ENCODE measurements at regions not wholly inside any gene's neighbourhood (a gene's known extent, or its start where the extent isn't known, plus 50 kb on each side); places are given as distances from the start of the nearest gene placed in this dataset.

DNA sequence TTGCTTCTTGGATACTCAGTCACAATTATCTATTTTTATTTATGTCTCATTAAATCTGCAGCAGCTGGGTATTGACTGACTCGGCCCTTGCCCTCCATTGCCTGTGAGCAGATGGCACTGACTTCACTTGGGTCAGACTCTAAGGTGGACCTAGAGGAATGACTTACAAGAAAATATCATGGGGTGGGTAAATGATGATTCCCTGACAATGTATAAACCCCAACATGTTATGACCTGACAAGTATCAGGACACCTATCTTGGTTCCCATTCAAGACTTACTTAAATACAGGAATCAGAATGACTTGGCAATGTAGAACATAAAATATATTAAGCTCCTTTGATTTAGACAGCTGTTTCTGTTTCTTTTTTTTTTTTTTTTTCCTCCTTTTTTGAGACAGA lies 953.5 kb downstream of the CDH11 start:
- Histone ChIP-seq H3K36me3 (no peaks in the 10 kb centered on the region), H3K27me3 (no peaks in the 10 kb centered on the region), H3K4me3 (no peak overlapping the region), H3K4me1 (no peaks in the 10 kb centered on the region), H3K27ac (no peak overlapping the region), H3K9me3 (no peaks in the 10 kb centered on the region)
- DNase-seq (no peak), FAIRE-seq (no peak), ATAC-seq (no peak)
- 34 to 43% methylated on average over 1 of the region's 1 CpG for WGBS, 2 donors
- TF ChIP-seq, protein P1, sequence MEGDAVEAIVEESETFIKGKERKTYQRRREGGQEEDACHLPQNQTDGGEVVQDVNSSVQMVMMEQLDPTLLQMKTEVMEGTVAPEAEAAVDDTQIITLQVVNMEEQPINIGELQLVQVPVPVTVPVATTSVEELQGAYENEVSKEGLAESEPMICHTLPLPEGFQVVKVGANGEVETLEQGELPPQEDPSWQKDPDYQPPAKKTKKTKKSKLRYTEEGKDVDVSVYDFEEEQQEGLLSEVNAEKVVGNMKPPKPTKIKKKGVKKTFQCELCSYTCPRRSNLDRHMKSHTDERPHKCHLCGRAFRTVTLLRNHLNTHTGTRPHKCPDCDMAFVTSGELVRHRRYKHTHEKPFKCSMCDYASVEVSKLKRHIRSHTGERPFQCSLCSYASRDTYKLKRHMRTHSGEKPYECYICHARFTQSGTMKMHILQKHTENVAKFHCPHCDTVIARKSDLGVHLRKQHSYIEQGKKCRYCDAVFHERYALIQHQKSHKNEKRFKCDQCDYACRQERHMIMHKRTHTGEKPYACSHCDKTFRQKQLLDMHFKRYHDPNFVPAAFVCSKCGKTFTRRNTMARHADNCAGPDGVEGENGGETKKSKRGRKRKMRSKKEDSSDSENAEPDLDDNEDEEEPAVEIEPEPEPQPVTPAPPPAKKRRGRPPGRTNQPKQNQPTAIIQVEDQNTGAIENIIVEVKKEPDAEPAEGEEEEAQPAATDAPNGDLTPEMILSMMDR (IDR thresholded peaks at IDR 0.05), result no peak
- intact Hi-C loops (cut with DNase I), result no loop called here

DNA sequence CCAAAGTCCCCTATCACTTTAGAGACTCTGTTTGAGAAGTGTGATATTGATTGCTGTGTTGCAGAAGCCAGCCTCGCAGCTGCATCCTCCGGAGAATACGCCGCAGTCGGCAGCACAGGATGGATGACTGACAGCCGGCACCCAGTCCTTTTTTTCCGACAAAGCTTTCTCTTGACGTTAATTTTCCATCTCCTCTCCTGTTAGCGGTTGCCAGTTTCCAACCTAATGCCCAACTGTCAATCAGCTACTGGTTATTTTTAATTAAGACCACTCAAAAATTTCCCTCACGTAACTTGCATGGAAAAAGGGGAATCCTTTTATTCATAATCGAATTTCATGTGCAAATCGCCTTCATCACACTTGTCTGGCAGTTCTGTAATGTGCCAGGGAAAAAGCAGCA lies 953.9 kb downstream of the CDH11 start:
- H3K36me3 ChIP-seq, result no peaks in the 10 kb centered on the region
- TF ChIP-seq, protein P1 (IDR thresholded peaks at IDR 0.05), result no peak
- ATAC-seq (no peak), DNase-seq (no peak), FAIRE-seq (no peak)
- H3K27ac ChIP-seq, result no peak overlapping the region
- no peaks in the 10 kb centered on the region for H3K27me3 ChIP-seq
- H3K9me3 ChIP-seq, result no peaks in the 10 kb centered on the region
- H3K4me1 ChIP-seq, result no peaks in the 10 kb centered on the region
- WGBS, 2 donors, result 30 to 34% methylated on average over 12 of the region's 12 CpGs
- intact Hi-C loops (cut with DNase I), result no loop called here
- no peak overlapping the region for H3K4me3 ChIP-seq

DNA sequence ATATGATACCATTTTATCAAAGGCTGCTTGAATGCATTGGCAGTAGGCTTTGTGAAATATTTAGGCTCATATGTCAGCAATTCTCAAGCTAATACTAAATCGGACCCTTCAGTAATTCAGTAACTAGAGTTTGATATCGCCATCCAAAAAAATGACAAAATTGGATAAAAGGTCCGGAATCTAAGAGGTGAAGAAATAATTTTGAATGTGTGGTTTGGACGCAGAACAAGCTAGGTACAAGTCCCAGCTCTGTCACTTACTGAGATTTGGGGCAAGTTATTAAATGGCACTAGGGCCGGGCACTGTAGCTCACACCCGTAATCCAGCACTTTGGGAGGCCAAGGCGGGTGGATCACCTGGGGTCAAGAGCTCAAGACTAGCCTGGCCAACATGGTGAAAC lies 956.5 kb downstream of the CDH11 start:
- H3K36me3 ChIP-seq, result no peaks in the 10 kb centered on the region
- intact Hi-C loops (cut with DNase I), result no loop called here
- no peak overlapping the region for H3K4me3 ChIP-seq
- H3K27ac ChIP-seq, result no peak overlapping the region
- FAIRE-seq (no peak), DNase-seq (no peak), ATAC-seq (peak in 1 of 4 donors; percentile 14)
- H3K27me3 ChIP-seq, result no peaks in the 10 kb centered on the region
- 56 to 57% methylated on average over 7 of the region's 7 CpGs for WGBS, 2 donors
- H3K9me3 ChIP-seq, result no peaks in the 10 kb centered on the region
- no peaks in the 10 kb centered on the region for H3K4me1 ChIP-seq
- TF ChIP-seq, protein P1 (IDR thresholded peaks at IDR 0.05), result no peak

DNA sequence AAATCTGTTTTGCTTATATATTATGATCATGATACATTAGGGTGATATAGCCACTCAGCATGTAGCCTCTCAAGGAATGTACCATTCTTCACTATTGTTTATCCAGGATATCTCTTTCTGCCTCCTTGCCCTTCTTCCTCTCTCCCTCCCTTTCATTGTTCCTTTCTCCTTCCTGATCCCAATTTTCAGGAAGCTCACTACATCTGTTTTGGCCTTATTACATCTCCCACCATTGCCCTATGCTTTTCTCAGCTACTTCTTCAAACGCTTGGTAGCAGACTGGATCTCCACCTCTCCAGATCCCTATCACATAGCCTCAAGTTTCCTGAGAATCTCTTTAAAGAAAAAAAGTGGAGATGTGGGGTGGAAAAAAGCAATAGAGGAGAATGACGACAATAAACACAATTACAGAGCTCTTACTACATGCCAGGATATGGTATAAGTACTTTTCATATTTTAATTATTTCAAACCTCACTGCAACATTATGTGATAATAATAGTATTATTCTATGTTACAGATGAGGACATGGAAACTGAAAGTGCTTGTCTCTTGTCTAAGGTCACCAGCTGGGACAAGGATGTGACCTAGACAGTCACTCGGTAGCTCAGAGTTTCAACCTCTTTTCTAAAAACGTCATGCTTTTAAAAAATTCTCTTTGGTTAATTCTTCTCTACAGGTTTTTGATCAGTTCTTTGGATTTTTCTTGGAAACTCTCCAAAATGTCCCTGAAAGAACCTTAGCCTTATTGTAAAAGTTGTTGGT lies 959.1 kb downstream of the CDH11 start:
- WGBS, 2 donors, result 68 to 73% methylated on average over 4 of the region's 4 CpGs
- intact Hi-C loops (cut with DNase I), result no loop called here
- TF ChIP-seq, protein P1 (IDR thresholded peaks at IDR 0.05), result no peak
- H3K36me3 ChIP-seq, result no peaks in the 10 kb centered on the region
- ATAC-seq (no peak), DNase-seq (no peak), FAIRE-seq (no peak)
- no peaks in the 10 kb centered on the region for H3K9me3 ChIP-seq
- no peak overlapping the region for H3K4me3 ChIP-seq
- no peaks in the 10 kb centered on the region for H3K27me3 ChIP-seq
- no peak overlapping the region for H3K27ac ChIP-seq
- H3K4me1 ChIP-seq, result no peaks in the 10 kb centered on the region

DNA sequence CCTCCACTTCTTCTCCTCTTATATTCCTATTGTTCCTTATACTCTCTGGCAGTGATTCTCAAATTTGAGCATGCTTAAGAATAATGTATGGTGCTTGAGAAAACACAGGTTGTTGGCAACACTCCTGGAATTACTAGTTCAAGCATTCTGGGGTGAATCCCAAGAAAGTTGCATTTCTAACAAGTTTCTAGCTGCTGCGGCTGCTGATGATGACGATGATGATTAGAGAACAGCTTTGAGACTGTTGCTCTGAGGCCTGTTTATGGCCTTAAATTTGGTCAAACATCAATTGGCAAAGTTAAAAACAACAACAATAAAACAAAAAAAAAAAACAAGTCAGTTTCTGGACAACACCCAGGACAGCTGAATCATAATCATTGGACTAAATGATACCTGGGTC lies 961.9 kb downstream of the CDH11 start:
- TF ChIP-seq, protein P1 (IDR thresholded peaks at IDR 0.05), result no peak
- no peak overlapping the region for H3K4me3 ChIP-seq
- no peaks in the 10 kb centered on the region for H3K4me1 ChIP-seq
- 92 to 100% methylated on average over 2 of the region's 2 CpGs for WGBS, 2 donors
- FAIRE-seq (no peak), ATAC-seq (no peak), DNase-seq (no peak)
- intact Hi-C loops (cut with DNase I), result no loop called here
- H3K36me3 ChIP-seq, result no peaks in the 10 kb centered on the region
- H3K27ac ChIP-seq, result no peak overlapping the region
- H3K27me3 ChIP-seq, result no peaks in the 10 kb centered on the region
- no peaks in the 10 kb centered on the region for H3K9me3 ChIP-seq

All from pancreas (tissue), 10 donors.